ENCODE measurements at regions not wholly inside any gene's neighbourhood (a gene's known extent, or its start where the extent isn't known, plus 50 kb on each side); places are given as distances from the start of the nearest gene placed in this dataset.

DNA sequence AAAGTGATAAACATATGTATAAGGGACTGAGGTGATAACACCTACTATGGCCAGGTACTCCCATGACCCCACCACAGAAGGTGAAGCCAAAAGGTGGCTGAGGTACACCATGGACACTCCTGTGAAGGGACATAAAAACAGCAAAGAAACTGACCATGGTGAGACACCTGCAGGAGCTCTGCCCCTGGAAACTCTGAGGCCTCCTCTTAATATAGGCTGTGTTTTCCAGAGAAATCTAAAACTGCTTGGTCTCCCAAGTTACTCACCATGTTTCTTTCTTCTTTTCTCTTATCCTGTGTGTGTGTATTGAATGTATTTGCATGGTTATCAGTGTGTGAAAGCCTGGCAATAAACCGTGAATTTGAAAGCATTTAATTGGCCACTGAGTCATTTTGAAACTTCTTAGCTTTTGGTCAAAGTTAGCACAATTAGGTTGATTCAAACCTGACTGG lies 739.3 kb upstream of the GCFC2 start:
- no peak for DNase-seq (ENCODE audit: low read depth in 2 of 2)

DNA sequence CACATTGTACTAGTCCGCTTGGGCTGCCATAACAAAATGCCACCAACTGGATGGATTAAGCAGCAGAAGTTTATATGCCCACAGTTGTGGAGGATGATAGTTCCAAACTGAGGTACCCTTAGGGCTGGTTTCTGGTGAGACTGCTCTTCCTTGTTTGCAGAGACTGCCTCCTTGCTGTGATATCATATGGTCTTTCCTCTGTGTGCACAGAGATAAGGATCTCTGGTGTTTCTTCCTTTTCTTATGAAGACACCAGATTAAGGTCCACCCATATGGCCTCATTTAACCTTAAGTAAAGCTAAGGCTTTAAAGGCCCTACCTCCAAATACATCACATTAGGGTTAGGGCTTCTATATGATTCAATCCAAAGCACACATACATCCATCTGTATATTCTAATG lies 738.2 kb upstream of the GCFC2 start:
- no peak for DNase-seq (ENCODE audit: low read depth in 2 of 2)

DNA sequence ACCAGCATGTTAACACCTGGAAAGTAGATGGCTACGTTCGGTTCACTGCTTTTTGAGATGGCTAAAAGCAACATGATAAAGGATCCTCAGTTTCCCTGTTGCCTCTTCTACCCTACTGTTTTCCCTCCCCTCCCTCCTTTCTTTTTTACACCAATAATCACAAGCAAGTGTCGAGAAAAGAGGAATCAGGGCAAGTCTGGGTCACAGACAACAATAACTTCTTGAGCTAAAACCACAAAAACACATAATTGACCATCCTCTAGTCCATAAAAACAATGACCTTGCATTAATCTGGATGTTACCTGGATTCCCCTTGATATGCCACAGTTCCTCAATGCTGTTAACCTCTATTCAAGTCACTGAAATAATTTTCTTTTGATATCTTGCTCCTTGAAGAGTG lies 736.6 kb upstream of the GCFC2 start:
- no peak for DNase-seq (ENCODE audit: low read depth in 2 of 2)

DNA sequence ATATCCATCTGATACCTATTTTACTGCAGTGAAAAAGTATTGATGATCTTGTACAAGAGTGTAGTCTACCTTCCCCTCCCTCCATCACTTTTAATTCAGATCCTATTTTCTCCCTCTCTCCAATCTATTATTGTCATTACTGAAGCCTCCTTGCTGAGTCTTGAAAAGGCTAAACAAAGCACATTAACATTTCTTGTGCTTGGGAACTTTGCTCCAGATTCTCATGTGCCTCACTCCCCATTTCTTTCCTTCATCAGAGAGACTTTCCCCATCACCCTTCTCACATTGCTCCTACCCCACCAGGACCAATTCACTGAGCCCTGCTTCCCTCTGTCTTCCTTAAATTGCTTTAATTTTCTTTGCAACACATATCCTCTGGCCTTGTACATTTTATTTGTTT lies 736.2 kb upstream of the GCFC2 start:
- DNase-seq (ENCODE audit: low read depth in 2 of 2), result no peak

DNA sequence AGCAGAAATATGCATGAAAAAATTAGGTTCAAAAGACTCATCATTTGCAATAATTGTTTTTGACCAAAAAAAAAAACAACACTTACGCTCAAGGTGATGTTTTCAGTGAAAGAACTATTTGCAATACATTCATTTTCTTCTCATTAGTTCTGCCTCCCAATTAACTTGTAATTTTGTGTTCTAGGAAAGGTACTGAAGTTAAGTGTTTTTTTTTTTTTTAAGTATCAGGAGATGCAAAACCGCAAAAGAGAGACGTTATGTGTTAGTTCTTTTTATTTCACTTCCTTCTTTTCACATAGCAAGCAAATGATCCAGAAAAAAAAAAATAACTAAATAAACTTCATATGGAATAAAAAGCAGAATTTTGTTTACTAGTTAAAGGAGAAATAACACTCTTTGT lies 735.2 kb upstream of the GCFC2 start:
- no peak for DNase-seq (ENCODE audit: low read depth in 2 of 2)

DNA sequence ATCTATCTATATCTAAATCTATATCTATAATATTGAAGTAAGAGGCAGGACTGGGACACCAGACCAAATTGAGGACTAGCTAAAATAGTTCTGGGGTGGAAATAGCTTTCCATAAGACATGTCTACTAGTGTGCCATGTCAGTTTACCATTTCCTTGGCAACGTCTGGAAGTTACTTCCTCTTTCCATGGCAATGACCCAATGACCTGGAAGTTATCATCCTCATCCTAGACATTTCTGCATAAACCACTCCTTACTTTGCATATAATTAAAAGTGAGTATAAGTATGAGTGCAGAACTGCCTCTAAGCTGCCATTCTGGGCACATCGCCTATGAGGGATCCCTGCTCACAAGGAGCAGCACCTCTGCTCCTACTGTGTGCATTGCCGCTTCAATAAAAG lies 734.0 kb upstream of the GCFC2 start:
- DNase-seq (ENCODE audit: low read depth in 2 of 2), result no peak

DNA sequence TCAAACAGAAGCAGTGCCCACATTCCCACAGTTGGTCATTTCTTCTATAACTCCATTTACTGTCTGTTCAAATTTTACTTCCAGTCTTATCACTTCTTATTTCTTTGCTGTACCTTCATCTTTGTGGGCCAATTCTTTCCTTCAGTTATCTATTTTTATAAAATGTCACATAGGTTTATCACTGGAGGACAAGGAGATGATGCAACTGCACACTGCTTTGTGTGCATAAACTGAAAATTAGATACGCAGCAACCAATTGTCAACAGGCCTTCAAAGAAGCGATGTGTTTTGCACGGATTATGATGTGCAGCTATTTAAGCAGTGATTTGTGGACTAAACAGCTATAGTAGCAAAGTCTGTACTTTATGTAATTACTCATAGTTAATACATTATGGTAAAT lies 726.8 kb upstream of the GCFC2 start:
- DNase-seq (ENCODE audit: low read depth in 2 of 2), result no peak

DNA sequence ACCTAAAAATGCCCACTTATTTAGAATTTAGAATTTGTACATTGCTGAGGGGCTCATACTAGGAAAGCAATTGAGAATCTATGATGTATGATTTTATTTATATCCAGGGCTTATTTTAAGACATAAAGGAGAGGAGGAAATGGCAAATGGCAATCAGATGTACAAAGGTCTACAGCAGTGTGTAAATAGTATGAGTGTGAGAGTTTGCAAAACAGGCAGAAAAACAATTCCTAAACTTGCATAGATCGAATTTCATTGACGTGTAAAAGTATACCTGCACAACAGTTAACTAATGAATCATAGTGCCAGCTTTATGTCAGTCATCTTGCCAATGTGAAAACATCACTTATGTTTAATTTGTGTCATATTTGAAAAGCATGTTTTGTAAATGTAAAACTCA lies 718.7 kb upstream of the GCFC2 start:
- DNase-seq (ENCODE audit: low read depth in 2 of 2), result no peak

DNA sequence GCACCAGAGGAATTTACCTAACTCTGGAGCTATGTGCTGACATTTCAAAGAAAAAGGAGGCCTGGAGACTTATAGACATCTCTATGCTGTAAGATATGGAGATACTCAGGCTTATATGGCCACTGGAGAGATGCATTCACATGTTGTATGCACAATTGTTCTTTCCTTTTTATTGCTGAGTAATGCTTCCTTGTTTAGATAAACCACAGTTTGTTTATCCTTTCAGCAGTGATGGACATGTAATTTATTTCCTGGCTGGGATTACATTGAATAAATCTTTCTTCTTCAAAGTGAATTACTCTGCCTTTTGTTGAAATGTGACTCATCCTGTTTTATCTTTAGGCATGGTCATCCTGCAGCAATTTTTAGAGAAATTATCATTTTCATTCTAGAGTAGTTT lies 716.7 kb upstream of the GCFC2 start:
- DNase-seq (ENCODE audit: low read depth in 2 of 2), result no peak

DNA sequence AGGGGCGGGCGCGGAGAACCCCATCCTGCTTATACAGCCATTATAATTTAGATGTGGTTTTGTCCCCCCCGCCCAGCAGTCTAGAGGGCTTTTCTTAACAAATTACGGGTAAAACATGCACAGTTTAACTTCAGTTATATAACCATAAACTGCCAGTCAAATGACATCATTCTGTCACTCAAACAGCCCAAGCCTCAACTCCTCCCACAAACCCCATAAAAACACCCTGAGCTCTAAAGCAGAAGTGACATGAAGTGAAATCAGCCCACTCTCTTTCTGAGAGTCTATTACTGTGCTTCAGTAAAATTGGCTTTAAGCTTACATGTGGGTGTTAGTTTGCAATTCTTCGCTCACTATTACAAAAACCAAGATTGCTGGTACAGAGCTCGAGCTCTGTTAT lies 705.1 kb upstream of the GCFC2 start:
- no peak for DNase-seq (ENCODE audit: low read depth in 2 of 2)

DNA sequence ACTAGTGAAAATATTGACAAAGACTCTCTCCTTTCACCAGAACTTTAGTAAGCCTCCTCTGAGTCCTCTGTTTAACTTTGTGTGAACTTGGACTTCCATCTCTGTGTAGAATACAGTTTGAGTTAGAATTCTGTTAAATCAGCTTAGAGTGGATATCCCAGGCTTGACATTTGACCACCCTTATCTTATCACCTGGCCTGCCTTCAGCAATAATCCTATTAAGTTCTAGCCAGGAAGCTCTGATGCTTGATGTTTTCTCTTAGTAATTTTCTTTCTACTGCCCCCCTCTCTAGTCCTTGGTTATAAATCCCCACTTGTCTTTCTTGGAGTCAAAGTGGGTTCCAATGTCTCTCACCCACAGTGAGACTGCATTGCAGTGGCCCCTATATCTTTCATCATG lies 702.7 kb upstream of the GCFC2 start:
- DNase-seq (ENCODE audit: low read depth in 2 of 2), result no peak

DNA sequence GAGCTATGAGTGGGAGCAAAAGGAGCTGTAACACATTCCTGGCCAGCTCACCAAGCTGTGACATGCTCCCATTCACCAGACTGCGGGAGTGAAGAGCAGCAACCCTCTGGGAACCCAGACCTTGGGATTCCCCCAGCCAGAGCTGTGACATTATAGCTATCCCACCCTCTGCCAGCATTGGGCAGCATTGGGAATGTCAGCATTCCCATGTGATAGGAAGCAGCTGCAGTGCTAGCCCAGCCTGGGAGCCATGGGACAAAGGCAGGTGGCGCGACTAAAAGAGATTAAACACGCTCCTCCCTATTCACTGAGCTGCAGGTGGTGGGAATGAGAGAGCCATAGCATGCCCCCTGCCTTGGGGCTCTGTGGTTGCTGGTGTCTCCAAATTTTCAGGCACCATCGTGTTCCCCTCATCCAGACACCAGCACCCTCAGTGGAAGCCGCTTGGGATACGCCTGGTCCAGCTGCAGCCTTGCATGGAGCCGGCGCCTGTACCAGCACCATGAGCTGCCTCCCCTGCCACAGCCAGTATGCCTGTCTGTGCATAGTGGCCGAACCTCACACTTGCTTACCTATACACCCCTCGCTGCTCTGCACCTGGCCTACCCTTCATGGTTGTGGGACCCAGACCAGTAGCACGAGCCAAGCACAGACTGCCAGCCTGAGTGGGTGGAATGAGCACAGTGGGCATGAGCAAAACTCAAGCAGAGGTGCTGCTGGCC lies 695.6 kb upstream of the GCFC2 start:
- DNase-seq (ENCODE audit: low read depth in 2 of 2), result no peak

DNA sequence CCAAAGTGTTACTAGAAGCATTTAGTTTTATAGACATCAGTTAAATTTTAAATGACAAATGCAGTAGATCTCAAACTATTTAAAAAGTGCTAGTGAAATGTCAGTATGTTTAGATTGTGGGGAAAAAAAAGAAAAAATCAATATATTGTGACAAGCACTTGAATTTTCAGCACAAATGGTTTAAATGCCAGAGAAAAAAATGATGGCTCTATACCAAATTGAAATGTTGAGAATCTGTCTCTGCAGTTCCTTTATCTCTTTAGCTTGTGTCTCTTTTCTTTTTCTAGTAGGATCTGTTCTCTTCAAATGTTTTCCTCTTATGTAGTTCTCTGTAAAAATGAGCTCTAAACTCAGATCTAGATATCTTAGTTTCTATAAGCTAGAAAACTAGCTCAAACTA lies 682.6 kb upstream of the GCFC2 start:
- DNase-seq (ENCODE audit: low read depth in 2 of 2), result no peak

DNA sequence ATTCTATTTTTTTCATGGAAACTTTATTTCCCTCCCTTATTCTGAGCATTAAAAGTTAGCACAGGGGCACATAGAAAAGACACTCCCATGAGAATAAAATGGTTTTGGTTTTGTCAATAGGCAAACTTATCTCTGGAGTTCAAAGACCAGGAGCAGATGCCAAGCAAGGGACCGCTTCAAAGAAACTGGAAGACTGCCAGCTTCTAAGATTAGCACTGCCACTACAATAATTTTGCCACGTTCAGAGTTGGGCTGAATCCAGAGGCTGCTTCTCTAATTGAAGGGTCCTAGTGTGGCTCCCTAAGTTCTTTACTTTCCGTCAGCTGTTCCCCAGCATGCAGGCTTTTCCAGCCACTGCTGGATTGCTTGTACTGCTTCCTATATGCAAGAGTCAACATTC lies 681.0 kb upstream of the GCFC2 start:
- DNase-seq (ENCODE audit: low read depth in 2 of 2), result no peak

DNA sequence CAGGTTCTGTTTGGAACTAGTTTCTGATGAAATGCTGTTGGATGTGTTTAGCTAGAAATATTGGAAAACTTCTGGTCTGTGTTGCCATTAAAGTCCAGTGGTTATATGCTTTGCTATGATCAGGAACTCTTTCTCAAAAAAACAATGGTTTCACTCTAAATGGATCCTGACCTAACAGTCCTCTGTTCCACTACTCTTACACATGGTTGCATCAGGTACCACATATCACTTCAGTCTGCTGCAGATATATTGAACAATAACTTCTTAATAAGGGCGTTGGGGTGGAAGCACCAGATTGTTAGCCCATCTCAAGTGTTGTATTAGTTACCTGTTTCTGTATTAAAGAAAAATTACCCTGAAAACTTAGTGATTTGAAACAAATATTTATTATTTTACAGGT lies 676.6 kb upstream of the GCFC2 start:
- no peak for DNase-seq (ENCODE audit: low read depth in 2 of 2)

DNA sequence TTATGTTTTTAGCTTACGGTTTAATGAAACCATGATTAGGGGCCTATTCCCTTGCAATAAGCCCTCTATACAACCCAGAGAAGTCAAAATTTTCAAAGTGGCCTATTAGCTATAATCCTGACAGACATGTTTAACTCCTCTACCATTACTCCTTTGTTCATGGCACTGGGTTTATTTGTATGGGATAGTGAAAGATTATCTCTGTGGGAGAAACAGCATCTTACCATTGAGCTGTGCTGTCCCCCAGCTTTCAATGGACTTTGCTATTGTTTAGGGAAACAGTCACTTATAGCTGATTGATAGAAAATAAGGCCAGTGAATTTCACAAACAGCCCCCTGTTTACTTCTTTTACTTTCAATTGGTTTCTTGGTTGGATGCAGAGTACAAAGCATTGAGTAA lies 675.2 kb upstream of the GCFC2 start:
- DNase-seq (ENCODE audit: low read depth in 2 of 2), result no peak

DNA sequence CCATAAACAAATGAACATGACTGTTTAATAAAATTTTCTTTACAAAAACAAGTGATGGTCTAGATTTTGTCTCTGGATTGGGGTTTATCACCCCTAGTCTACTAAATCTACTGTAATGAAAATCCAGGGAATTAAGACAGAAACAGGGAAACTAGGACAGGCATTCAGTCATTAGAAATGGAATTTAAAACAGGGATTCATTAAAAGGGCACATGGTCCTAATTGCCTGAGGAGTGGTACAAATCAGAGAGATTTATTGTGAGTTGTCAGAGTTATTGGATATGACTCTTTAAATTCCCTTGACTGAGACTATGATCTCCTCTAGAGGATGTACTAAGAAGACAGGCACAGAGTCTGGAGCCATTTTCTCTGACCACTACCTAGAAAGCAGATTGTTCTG lies 670.9 kb upstream of the GCFC2 start:
- DNase-seq (ENCODE audit: low read depth in 2 of 2), result no peak

DNA sequence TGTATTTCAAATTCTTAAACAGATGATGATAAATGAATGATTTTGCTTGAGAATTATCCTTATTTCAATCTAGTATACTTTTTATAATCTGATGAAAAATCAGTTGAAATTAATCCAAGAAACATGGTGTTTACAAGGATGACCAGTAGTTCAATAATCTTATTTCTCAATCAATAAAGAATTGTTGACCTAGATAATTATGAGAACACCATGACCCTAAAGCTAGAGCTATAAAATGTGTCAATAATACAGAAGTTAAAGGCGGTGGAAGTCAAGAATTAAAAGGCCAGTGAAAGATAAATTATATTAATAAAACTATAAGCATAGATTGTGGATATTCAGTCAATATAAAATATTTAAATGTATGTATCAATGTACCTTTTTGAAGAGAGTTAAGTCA lies 667.4 kb upstream of the GCFC2 start:
- no peak for DNase-seq (ENCODE audit: low read depth in 2 of 2)

DNA sequence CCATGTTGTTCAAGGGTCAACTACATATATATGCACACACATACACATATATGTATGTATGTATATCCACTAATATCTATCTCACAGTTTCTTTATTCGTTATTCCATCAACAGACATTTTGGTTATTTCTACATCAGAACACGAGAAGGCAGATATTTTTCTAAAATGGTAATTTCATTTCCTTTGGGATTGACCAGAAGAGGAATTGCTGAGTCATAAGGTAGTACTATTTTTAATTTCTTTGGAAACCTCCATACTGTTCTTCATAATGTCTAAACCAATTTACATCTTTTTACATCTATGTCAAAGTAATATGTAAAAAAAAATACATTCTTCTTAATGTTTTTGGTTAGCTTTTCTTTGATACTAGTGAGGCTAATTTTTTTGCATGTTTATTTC lies 630.7 kb upstream of the GCFC2 start:
- no peak for DNase-seq (ENCODE audit: low read depth in 2 of 2)

DNA sequence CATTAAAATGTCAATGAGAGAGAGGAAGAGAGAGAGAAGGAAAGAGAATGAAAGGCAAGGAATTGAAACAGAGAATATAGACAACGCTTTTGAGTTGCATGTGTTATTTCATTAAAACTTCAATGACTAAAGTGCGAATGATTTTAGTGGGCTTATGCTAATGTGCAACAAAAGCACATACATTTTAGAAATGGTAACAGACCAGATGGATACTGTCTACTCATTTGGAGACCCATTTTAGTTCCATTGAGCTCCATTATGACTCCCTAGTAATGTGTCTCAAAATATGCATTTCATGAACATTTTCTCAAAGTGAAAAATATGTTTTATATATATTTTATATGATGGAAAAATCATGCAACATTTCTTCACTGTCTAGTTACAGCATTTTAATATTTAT lies 622.2 kb upstream of the GCFC2 start:
- DNase-seq (ENCODE audit: low read depth in 2 of 2), result no peak

DNA sequence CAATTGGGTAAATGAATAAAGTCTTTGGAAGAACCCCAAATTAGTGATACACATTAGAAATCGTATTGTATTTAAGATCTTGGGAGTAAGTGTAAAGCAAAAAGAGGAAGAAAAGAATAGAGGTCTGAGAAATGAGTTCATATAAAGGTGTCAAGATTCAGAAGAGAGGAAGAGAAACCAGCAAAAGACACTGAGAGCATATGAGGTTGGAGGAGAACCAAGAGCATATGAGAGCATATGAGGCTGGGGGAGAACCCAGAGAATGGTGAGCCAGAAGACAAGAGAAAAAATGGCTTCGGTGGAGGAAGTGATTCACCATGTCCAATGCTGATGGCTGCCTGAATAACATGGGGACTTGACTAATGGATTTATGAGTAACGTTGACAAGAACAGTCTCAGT lies 620.1 kb upstream of the GCFC2 start:
- DNase-seq (ENCODE audit: low read depth in 2 of 2), result no peak

DNA sequence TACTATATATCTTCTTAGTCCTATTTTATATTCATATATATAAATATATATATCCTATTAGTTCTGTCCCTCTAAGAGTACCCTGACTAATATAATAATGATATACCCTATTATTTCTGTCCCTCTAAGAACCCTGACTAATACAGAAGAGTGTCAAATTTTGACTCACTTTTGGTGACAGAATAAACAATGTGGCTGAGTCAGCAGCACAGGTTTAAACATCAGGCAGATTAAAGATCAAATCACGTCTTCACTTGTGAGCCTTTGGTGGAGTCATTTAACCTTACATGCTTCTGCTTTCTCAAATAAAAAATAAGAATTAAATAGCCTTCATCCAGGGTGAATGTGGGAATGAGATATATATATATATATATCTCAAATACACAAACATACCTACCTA lies 615.9 kb upstream of the GCFC2 start:
- DNase-seq (ENCODE audit: low read depth in 2 of 2), result no peak

DNA sequence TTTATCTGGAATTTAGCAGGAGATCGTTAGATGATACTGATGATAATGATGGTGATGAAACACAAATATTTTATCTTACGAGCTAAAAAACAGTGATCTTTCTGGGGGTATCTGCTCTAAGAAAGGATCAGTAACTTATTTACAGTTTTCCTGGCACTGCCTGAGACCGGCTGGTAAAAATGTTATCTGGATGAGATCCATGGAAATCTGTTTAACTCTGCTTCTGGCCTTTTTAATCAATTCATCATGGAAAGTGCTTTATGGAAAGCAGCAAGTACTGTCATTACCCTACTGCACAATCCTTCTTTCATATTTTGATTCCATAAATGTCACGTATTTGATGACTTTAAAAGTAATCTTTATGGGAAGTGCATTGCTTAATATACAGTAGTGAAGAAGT lies 612.7 kb upstream of the GCFC2 start:
- no peak for DNase-seq (ENCODE audit: low read depth in 2 of 2)

DNA sequence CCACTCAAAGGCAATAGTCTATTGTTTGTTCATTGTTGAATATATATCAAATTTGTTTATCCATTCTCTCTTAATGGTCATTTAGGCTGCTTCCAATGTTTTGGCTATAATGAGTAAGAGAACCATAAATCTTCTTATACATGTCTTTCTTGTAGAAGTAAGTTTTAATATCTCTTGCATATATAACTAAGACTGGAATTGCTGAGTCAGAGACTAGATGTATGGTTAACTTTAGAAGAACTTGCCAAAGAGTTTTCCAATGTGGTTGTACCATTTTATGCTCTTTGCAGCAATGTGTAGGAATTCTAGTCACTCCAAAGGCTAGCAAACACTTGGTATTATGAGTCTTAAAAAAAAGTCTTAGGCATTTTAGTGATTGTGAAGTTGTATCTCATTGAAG lies 610.0 kb upstream of the GCFC2 start:
- no peak for DNase-seq (ENCODE audit: low read depth in 2 of 2)
